ENCODE measurements at regions not wholly inside any gene's neighbourhood (a gene's known extent, or its start where the extent isn't known, plus 50 kb on each side); places are given as distances from the start of the nearest gene placed in this dataset.
"Not testable (repeated sequence)": the region's sequence is repeated elsewhere in the genome, so short reads cannot be mapped to it uniquely, and the experiment has no call there.

- H3K4me3 Mint-ChIP-seq = no peak overlapping the region
These were observed 726.7 kb upstream of the ADGRB3 start for GRCh38 chr6:67908379-67908778.

GRCh38 chr6:67904735-67905134 is 730.3 kb upstream of the ADGRB3 start:
- H3K4me3 Mint-ChIP-seq; H3K27me3 Mint-ChIP-seq; H3K36me3 Mint-ChIP-seq (ENCODE audit: low read depth); H3K27ac Mint-ChIP-seq; ATAC-seq (replicated peaks); H3K4me1 Mint-ChIP-seq: not testable (repeated sequence)
- H3K9me3 Mint-ChIP-seq = peaks cover 17% of the 10 kb centered on the region

More at GRCh38 chr6:67908379-67908778, 726.7 kb upstream of the ADGRB3 start:
- Mint-ChIP-seq H3K4me1 (no peaks in the 10 kb centered on the region), H3K27me3 (no peaks in the 10 kb centered on the region), H3K27ac (no peak overlapping the region), H3K9me3 (peaks cover 8% of the 10 kb centered on the region), H3K36me3 (ENCODE audit: low read depth) (no peaks in the 10 kb centered on the region)
- ATAC-seq (replicated peaks) = no peak

GRCh38 chr6:67898875-67899274 is 736.2 kb upstream of the ADGRB3 start:
- H3K4me3 Mint-ChIP-seq = no peak overlapping the region
- no peak for ATAC-seq (replicated peaks)
- peaks cover 5% of the 10 kb centered on the region for H3K4me1 Mint-ChIP-seq
- no peak overlapping the region for H3K27ac Mint-ChIP-seq
- H3K27me3 Mint-ChIP-seq = no peaks in the 10 kb centered on the region
- H3K36me3 Mint-ChIP-seq (ENCODE audit: low read depth) = no peaks in the 10 kb centered on the region
- H3K9me3 Mint-ChIP-seq = peaks cover 19% of the 10 kb centered on the region

- H3K27me3 Mint-ChIP-seq = no peaks in the 10 kb centered on the region
- H3K9me3 Mint-ChIP-seq = peaks cover 16% of the 10 kb centered on the region
- H3K4me1 Mint-ChIP-seq = peaks cover 5% of the 10 kb centered on the region
- H3K27ac Mint-ChIP-seq = no peak overlapping the region
- no peak for ATAC-seq (replicated peaks)
- H3K4me3 Mint-ChIP-seq = no peak overlapping the region
- H3K36me3 Mint-ChIP-seq (ENCODE audit: low read depth) = no peaks in the 10 kb centered on the region
These were observed 737.0 kb upstream of the ADGRB3 start for GRCh38 chr6:67897998-67898607.

GRCh38 chr6:67896476-67896875 is 738.6 kb upstream of the ADGRB3 start:
- ATAC-seq (replicated peaks) = no peak
- Mint-ChIP-seq H3K9me3 (peaks cover 12% of the 10 kb centered on the region), H3K27me3 (no peaks in the 10 kb centered on the region), H3K4me1 (peaks cover 5% of the 10 kb centered on the region), H3K36me3 (ENCODE audit: low read depth) (no peaks in the 10 kb centered on the region), H3K27ac (no peak overlapping the region), H3K4me3 (no peak overlapping the region)

- no peak for ATAC-seq (replicated peaks)
- no peaks in the 10 kb centered on the region for H3K27me3 Mint-ChIP-seq
- H3K36me3 Mint-ChIP-seq (ENCODE audit: low read depth) = no peaks in the 10 kb centered on the region
- H3K4me1 Mint-ChIP-seq = peaks cover 4% of the 10 kb centered on the region
- no peak overlapping the region for H3K4me3 Mint-ChIP-seq
- H3K9me3 Mint-ChIP-seq = peaks cover 13% of the 10 kb centered on the region
- H3K27ac Mint-ChIP-seq = no peak overlapping the region
These were observed 745.4 kb upstream of the ADGRB3 start for GRCh38 chr6:67889682-67889995.

- Mint-ChIP-seq H3K9me3 (peaks cover 13% of the 10 kb centered on the region), H3K36me3 (ENCODE audit: low read depth) (no peaks in the 10 kb centered on the region), H3K4me1 (peaks cover 4% of the 10 kb centered on the region), H3K27me3 (no peaks in the 10 kb centered on the region), H3K4me3 (no peak overlapping the region), H3K27ac (no peak overlapping the region)
- ATAC-seq (replicated peaks) = no peak
These were observed 746.0 kb upstream of the ADGRB3 start for GRCh38 chr6:67888886-67889681.

- no peak for ATAC-seq (replicated peaks)
- Mint-ChIP-seq H3K27me3 (no peaks in the 10 kb centered on the region), H3K4me1 (peaks cover 4% of the 10 kb centered on the region), H3K36me3 (ENCODE audit: low read depth) (no peaks in the 10 kb centered on the region), H3K27ac (no peak overlapping the region), H3K9me3 (peaks cover 13% of the 10 kb centered on the region), H3K4me3 (no peak overlapping the region)
These were observed 746.6 kb upstream of the ADGRB3 start for GRCh38 chr6:67888546-67888885.

GRCh38 chr6:67887747-67888545 is 747.1 kb upstream of the ADGRB3 start:
- no peak for ATAC-seq (replicated peaks)

GRCh38 chr6:67887419-67887746 is 747.7 kb upstream of the ADGRB3 start:
- H3K9me3 Mint-ChIP-seq = peaks cover 13% of the 10 kb centered on the region
- no peak for ATAC-seq (replicated peaks)
- H3K4me1 Mint-ChIP-seq = peaks cover 4% of the 10 kb centered on the region
- H3K4me3 Mint-ChIP-seq = no peak overlapping the region
- H3K36me3 Mint-ChIP-seq (ENCODE audit: low read depth) = no peaks in the 10 kb centered on the region
- no peaks in the 10 kb centered on the region for H3K27me3 Mint-ChIP-seq
- no peak overlapping the region for H3K27ac Mint-ChIP-seq

More at GRCh38 chr6:67887747-67888545, 747.1 kb upstream of the ADGRB3 start:
- Mint-ChIP-seq H3K27me3 (no peaks in the 10 kb centered on the region), H3K9me3 (peaks cover 13% of the 10 kb centered on the region), H3K4me1 (peaks cover 4% of the 10 kb centered on the region), H3K4me3 (no peak overlapping the region), H3K27ac (no peak overlapping the region), H3K36me3 (ENCODE audit: low read depth) (no peaks in the 10 kb centered on the region)

GRCh38 chr6:67886840-67887292 is 748.2 kb upstream of the ADGRB3 start:
- peaks cover 4% of the 10 kb centered on the region for H3K4me1 Mint-ChIP-seq
- no peaks in the 10 kb centered on the region for H3K27me3 Mint-ChIP-seq
- no peak overlapping the region for H3K27ac Mint-ChIP-seq
- H3K36me3 Mint-ChIP-seq (ENCODE audit: low read depth) = no peaks in the 10 kb centered on the region
- peaks cover 13% of the 10 kb centered on the region for H3K9me3 Mint-ChIP-seq
- ATAC-seq (replicated peaks) = no peak
- H3K4me3 Mint-ChIP-seq = no peak overlapping the region

GRCh38 chr6:67886036-67886707 is 748.9 kb upstream of the ADGRB3 start:
- Mint-ChIP-seq H3K27ac (no peak overlapping the region), H3K36me3 (ENCODE audit: low read depth) (no peaks in the 10 kb centered on the region), H3K9me3 (peaks cover 13% of the 10 kb centered on the region), H3K27me3 (no peaks in the 10 kb centered on the region), H3K4me1 (peaks cover 4% of the 10 kb centered on the region), H3K4me3 (no peak overlapping the region)
- no peak for ATAC-seq (replicated peaks)

- ATAC-seq (replicated peaks) = no peak
- H3K36me3 Mint-ChIP-seq (ENCODE audit: low read depth) = no peaks in the 10 kb centered on the region
- no peaks in the 10 kb centered on the region for H3K27me3 Mint-ChIP-seq
- no peak overlapping the region for H3K4me3 Mint-ChIP-seq
- H3K4me1 Mint-ChIP-seq = peaks cover 4% of the 10 kb centered on the region
- H3K27ac Mint-ChIP-seq = no peak overlapping the region
- H3K9me3 Mint-ChIP-seq = peaks cover 13% of the 10 kb centered on the region
These were observed 749.7 kb upstream of the ADGRB3 start for GRCh38 chr6:67885081-67886033.

GRCh38 chr6:67884442-67884841 is 750.6 kb upstream of the ADGRB3 start:
- Mint-ChIP-seq H3K9me3 (peaks cover 13% of the 10 kb centered on the region), H3K27me3 (no peaks in the 10 kb centered on the region), H3K27ac (no peak overlapping the region), H3K4me1 (peaks cover 4% of the 10 kb centered on the region), H3K4me3 (no peak overlapping the region), H3K36me3 (ENCODE audit: low read depth) (no peaks in the 10 kb centered on the region)
- ATAC-seq (replicated peaks) = no peak
